Mesothelial cell of epicardium (in vitro differentiated cells): ENCODE measurements at regions not wholly inside any gene's neighbourhood (a gene's known extent, or its start where the extent isn't known, plus 50 kb on each side); places are given as distances from the start of the nearest gene placed in this dataset.

Experiments
- DNase-seq, 2 experiments: peaks; one replicate each; pipeline ENCODE4 v3.0.0; 2021; ENCODE audit warnings: low spot score in 2 of 2; ENCODE audit not compliant: unreplicated experiment in 2 of 2
- H3K27ac Mint-ChIP-seq: 2 replicates; pipeline ENCODE4 v1.8.0; 2021; ENCODE audit warnings: mixed read lengths
- H3K27me3 Mint-ChIP-seq: 2 replicates; pipeline ENCODE4 v1.8.0; 2021; ENCODE audit warnings: low read depth, mixed read lengths
- H3K36me3 Mint-ChIP-seq: 2 replicates; pipeline ENCODE4 v1.8.0; 2021; ENCODE audit warnings: mixed read lengths
- H3K4me1 Mint-ChIP-seq: 2 replicates; pipeline ENCODE4 v1.8.0; 2021; ENCODE audit warnings: mixed read lengths
- H3K4me3 Mint-ChIP-seq: 2 replicates; pipeline ENCODE4 v1.8.0; 2021; ENCODE audit warnings: mild to moderate bottlenecking, moderate library complexity, mixed read lengths
- H3K9me3 Mint-ChIP-seq: 2 replicates; pipeline ENCODE4 v1.8.0; 2021; ENCODE audit warnings: mixed read lengths
- TF ChIP-seq, protein P1 (sequence below): fragments of 200-600 bp; sonication (generic); IDR thresholded peaks from one replicate; pipeline ENCODE4 v1.5.0; 2021; ENCODE audit warnings: antibody characterized with exemption; ENCODE audit not compliant: unreplicated experiment

DNA sequence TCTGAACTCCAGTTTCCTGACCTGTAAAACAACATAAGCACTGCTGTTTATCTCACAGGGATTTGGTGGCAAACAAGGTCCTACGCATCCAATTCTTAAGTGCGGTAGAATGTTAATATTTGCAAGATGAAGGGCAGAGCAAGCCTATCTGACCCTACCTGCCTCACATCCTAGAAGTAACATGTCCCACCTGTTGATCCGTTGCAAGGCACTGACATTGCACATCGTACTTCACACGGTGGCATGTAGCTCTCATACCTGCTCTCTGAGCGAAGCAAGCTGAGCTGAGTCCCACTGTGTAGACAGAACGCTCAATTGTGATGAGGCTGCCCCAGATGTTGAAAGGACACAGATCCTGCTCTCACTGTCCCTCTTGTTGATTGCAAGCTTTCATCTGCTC, 154.7 kb upstream of the PDE10A start:
- TF ChIP-seq, protein P1, sequence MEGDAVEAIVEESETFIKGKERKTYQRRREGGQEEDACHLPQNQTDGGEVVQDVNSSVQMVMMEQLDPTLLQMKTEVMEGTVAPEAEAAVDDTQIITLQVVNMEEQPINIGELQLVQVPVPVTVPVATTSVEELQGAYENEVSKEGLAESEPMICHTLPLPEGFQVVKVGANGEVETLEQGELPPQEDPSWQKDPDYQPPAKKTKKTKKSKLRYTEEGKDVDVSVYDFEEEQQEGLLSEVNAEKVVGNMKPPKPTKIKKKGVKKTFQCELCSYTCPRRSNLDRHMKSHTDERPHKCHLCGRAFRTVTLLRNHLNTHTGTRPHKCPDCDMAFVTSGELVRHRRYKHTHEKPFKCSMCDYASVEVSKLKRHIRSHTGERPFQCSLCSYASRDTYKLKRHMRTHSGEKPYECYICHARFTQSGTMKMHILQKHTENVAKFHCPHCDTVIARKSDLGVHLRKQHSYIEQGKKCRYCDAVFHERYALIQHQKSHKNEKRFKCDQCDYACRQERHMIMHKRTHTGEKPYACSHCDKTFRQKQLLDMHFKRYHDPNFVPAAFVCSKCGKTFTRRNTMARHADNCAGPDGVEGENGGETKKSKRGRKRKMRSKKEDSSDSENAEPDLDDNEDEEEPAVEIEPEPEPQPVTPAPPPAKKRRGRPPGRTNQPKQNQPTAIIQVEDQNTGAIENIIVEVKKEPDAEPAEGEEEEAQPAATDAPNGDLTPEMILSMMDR = no peak
- H3K4me3 Mint-ChIP-seq = no peak overlapping the region
- H3K27me3 Mint-ChIP-seq = peaks cover 83% of the 10 kb centered on the region
- H3K27ac Mint-ChIP-seq = no peak overlapping the region
- no peaks in the 10 kb centered on the region for H3K36me3 Mint-ChIP-seq
- no peaks in the 10 kb centered on the region for H3K9me3 Mint-ChIP-seq
- H3K4me1 Mint-ChIP-seq = no peaks in the 10 kb centered on the region
- DNase-seq = no peak

DNA sequence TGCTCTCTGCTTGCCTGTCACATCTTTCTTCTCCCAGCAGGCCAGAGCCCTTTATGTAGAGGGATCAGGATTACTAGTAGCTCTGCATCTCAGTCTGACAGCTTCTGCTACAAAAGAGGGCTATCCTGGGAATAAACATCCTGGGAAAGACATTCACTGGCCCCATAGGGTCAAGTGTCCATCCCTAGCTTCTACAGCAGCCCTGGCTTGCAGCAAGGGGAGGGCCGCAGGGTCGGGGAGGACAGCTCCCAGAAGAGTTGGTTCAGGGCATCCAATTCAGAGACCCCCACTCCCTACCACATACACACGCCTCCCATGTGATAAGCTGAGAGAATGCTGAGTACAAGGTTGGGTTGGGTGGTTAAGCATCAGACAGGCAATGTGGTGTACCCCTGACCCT, 154.1 kb upstream of the PDE10A start:
- TF ChIP-seq, protein P1 = no peak
- no peaks in the 10 kb centered on the region for H3K4me1 Mint-ChIP-seq
- DNase-seq = no peak
- no peaks in the 10 kb centered on the region for H3K9me3 Mint-ChIP-seq
- H3K4me3 Mint-ChIP-seq = no peak overlapping the region
- H3K36me3 Mint-ChIP-seq = no peaks in the 10 kb centered on the region
- peaks cover 83% of the 10 kb centered on the region for H3K27me3 Mint-ChIP-seq
- H3K27ac Mint-ChIP-seq = no peak overlapping the region

DNA sequence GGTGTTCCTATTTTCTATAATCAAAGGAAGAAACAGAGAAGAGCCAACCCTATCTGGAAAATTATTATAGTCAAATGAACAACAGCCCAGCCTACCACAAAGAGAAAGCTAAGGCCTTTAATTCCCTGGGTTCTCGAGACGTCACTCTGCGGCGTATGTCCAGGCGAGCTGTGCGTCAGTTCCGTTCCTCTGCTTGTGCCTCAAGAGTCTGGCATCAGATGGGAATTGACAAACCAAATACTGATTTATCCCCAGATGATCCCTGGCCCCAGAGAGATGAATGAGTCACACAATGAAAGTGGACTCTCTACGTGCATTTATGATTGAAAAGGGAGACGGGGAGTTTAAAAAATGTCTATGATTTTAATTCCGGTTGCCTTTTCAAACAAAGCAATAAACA, 151.6 kb upstream of the PDE10A start:
- H3K36me3 Mint-ChIP-seq = no peaks in the 10 kb centered on the region
- H3K27ac Mint-ChIP-seq = no peak overlapping the region
- peaks cover 7% of the 10 kb centered on the region for H3K9me3 Mint-ChIP-seq
- TF ChIP-seq, protein P1 = no peak
- H3K27me3 Mint-ChIP-seq = peaks cover 81% of the 10 kb centered on the region
- H3K4me1 Mint-ChIP-seq = no peaks in the 10 kb centered on the region
- DNase-seq = no peak
- no peak overlapping the region for H3K4me3 Mint-ChIP-seq

DNA sequence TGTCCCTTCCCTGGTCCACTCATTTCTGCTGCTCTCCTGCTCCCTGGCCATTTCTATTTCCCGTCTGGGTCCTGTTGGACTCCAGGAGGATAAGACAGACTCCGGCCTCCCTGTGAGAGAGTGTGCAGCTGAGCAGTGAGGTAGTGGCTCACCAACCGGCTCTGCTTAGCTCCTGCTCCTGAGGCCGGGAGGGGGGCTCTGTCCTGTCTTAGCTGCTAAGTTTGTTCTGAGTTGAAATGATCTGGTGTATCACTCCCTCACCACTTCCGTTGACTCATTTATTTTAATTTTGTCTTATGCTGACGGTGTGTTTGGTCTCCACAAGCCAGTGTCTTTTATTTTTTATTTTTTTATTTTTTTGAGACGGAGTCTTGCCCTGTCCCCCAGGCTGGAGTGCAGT, 148.5 kb upstream of the PDE10A start:
- no peak for DNase-seq
- Mint-ChIP-seq H3K36me3 (no peaks in the 10 kb centered on the region), H3K9me3 (peaks cover 12% of the 10 kb centered on the region), H3K27ac (no peak overlapping the region), H3K4me1 (no peaks in the 10 kb centered on the region), H3K27me3 (peaks cover 81% of the 10 kb centered on the region), H3K4me3 (no peak overlapping the region)
- TF ChIP-seq, protein P1 = no peak

DNA sequence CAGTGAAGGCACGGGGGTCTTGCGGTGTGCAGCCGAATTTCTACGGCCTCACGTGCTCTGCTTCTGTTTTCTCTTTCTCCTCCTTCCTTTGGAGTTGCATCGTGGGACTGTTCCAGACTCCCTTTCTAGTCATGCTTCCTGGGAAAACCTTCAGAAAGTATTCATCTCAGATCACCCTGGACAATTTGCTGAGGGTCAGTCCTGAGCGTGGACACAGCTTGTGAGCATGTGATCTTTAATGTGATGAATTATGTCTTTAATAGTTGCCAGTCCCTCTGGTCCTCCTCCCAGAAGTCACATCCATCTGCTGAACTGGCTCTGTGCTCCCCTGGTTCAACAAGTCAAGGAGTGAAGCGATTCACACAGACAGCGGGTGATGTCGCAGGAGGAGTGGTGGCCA, 145.0 kb upstream of the PDE10A start:
- H3K27me3 Mint-ChIP-seq = peaks cover 83% of the 10 kb centered on the region
- peaks cover 12% of the 10 kb centered on the region for H3K9me3 Mint-ChIP-seq
- peaks cover 10% of the 10 kb centered on the region for H3K4me1 Mint-ChIP-seq
- H3K4me3 Mint-ChIP-seq = no peak overlapping the region
- DNase-seq = no peak
- H3K27ac Mint-ChIP-seq = no peak overlapping the region
- TF ChIP-seq, protein P1 = no peak
- H3K36me3 Mint-ChIP-seq = no peaks in the 10 kb centered on the region
